IMR-90 (cell line): ENCODE measurements at regions not wholly inside any gene's neighbourhood (a gene's known extent, or its start where the extent isn't known, plus 50 kb on each side); places are given as distances from the start of the nearest gene placed in this dataset.

Experiments used
- ATAC-seq: fragments of 200-7000 bp; cut with Tn5 transposase; 2 replicates; pipeline ENCODE4 v1.9.1; 2020; ENCODE audit warnings: low read depth, mild to moderate bottlenecking, moderate library complexity
- BruUV-seq: library from RNA; stranded (reverse); fragments of 400-500 nt; replicated peaks from 2 replicates; lab custom pipeline; 2021; lab: Mats Ljungman, UMichigan
- CTCF ChIA-PET: fragments of 300-600 bp; formaldehyde crosslinking; extraction: SDS; loops from one replicate; lab custom pipeline; 2021; ENCODE audit warnings: antibody characterized with exemption; lab: Yijun Ruan, JAX
- POLR2A ChIA-PET: fragments of 300-600 bp; sonication (Branson Sonifier 250); formaldehyde crosslinking; loops from one replicate; lab custom pipeline; 2022; ENCODE audit warnings: antibody characterized with exemption; ENCODE audit not compliant: unreplicated experiment; lab: Charles Lee
- DNase-seq: peaks from one replicate; pipeline ENCODE4 v3.0.0; 2013
- H2AFZ ChIP-seq: replicated peaks from 2 replicates; pipeline ENCODE3; 2013; ENCODE audit warnings: low read length, mild to moderate bottlenecking; ENCODE audit not compliant: poor library complexity
- H2AK5ac ChIP-seq: 2 replicates; pipeline ENCODE4 v1.6.1; 2013; ENCODE audit warnings: low read depth, low read length, inconsistent platforms
- H2AK9ac ChIP-seq: replicated peaks from 2 replicates; pipeline ENCODE3; 2013; ENCODE audit warnings: mild to moderate bottlenecking, low read depth, low read length, moderate library complexity; ENCODE audit not compliant: poor library complexity
- H2BK120ac ChIP-seq: 2 replicates; pipeline ENCODE4 v1.6.1; 2013; ENCODE audit warnings: low read depth, low read length, inconsistent platforms
- H2BK15ac ChIP-seq: 3 replicates; pipeline ENCODE4 v1.6.1; 2013; ENCODE audit warnings: low read depth, low read length, inconsistent platforms
- H2BK20ac ChIP-seq: 2 replicates; pipeline ENCODE4 v1.6.1; 2013; ENCODE audit warnings: low read depth, mild to moderate bottlenecking, inconsistent platforms, low read length, moderate library complexity
- H2BK5ac ChIP-seq: 2 replicates; pipeline ENCODE4 v1.6.1; 2013; ENCODE audit warnings: mild to moderate bottlenecking, low read depth, low read length, inconsistent platforms; ENCODE audit not compliant: poor library complexity, severe bottlenecking
- H3K14ac ChIP-seq: replicated peaks from 2 replicates; pipeline ENCODE4 v1.6.1; 2013; ENCODE audit warnings: low read depth, low read length, inconsistent platforms
- H3K18ac ChIP-seq: 2 replicates; pipeline ENCODE4 v1.6.1; 2013; ENCODE audit warnings: low read depth, low read length, control low read depth
- H3K23ac ChIP-seq: 2 replicates; pipeline ENCODE4 v1.6.1; 2013; ENCODE audit warnings: low read depth, low read length, inconsistent platforms
- H3K27ac ChIP-seq: 2 replicates; pipeline ENCODE4 v1.5.1; 2013; ENCODE audit warnings: mild to moderate bottlenecking, control low read depth, low read length; ENCODE audit not compliant: insufficient read depth
- H3K27me3 ChIP-seq: 2 replicates; pipeline ENCODE4 v1.6.1; 2013; ENCODE audit warnings: low read length; ENCODE audit not compliant: control insufficient read depth, insufficient read depth
- H3K36me3 ChIP-seq: 2 replicates; pipeline ENCODE4 v1.6.1; 2013; ENCODE audit warnings: low read length, mixed read lengths; ENCODE audit not compliant: control insufficient read depth, insufficient read depth
- H3K4ac ChIP-seq: 2 replicates; pipeline ENCODE4 v1.6.1; 2013; ENCODE audit warnings: low read depth, low read length, inconsistent platforms
- H3K4me1 ChIP-seq: 2 replicates; pipeline ENCODE4 v1.6.1; 2013; ENCODE audit warnings: low read length, mixed read lengths; ENCODE audit not compliant: control insufficient read depth, insufficient read depth
- H3K4me2 ChIP-seq: 2 replicates; pipeline ENCODE4 v1.6.1; 2013; ENCODE audit warnings: low read depth, mild to moderate bottlenecking, control low read depth, low read length, moderate library complexity
- H3K4me3 ChIP-seq: 2 replicates; pipeline ENCODE4 v1.5.1; 2013; ENCODE audit warnings: low read depth, mild to moderate bottlenecking, control low read depth, low read length, moderate library complexity; ENCODE audit not compliant: insufficient read depth
- H3K56ac ChIP-seq: 2 replicates; pipeline ENCODE4 v1.6.1; 2013; ENCODE audit warnings: low read length, inconsistent platforms; ENCODE audit not compliant: insufficient read depth; ENCODE audit errors: extremely low read depth
- H3K79me1 ChIP-seq, 2 experiments: 2 replicates each; pipeline ENCODE4 v1.6.1; 2013; ENCODE audit warnings: low read length in 2 of 2, inconsistent platforms in 1 of 2, low read depth in 1 of 2
- H3K9ac ChIP-seq: 2 replicates; pipeline ENCODE4 v1.6.1; 2013; ENCODE audit warnings: low read depth, low read length, control low read depth
- H3K9me1 ChIP-seq: 2 replicates; pipeline ENCODE4 v1.6.1; 2013; ENCODE audit warnings: low read length, inconsistent platforms; ENCODE audit not compliant: insufficient read depth
- H3K9me3 ChIP-seq: 2 replicates; pipeline ENCODE4 v1.6.1; 2013; ENCODE audit warnings: low read length; ENCODE audit not compliant: control insufficient read depth, insufficient read depth
- H4K20me1 ChIP-seq: 2 replicates; pipeline ENCODE4 v1.6.1; 2013; ENCODE audit warnings: low read length, inconsistent platforms; ENCODE audit not compliant: insufficient read depth
- H4K5ac ChIP-seq: 2 replicates; pipeline ENCODE4 v1.6.1; 2013; ENCODE audit warnings: mild to moderate bottlenecking, low read depth, low read length, control low read depth
- H4K8ac ChIP-seq, 2 experiments: 2 replicates each; pipeline ENCODE4 v1.6.1; 2013; ENCODE audit warnings: low read depth in 2 of 2, low read length in 2 of 2, control low read depth in 1 of 2, inconsistent platforms in 1 of 2
- H4K91ac ChIP-seq: 2 replicates; pipeline ENCODE4 v1.6.1; 2013; ENCODE audit warnings: low read depth, low read length, inconsistent platforms; ENCODE audit not compliant: insufficient read depth
- BHLHE40 ChIP-seq: fragments of 150-350 bp; IDR thresholded peaks from 2 replicates; pipeline ENCODE4 v1.6.1; 2016; ENCODE audit warnings: mild to moderate bottlenecking, low read depth, low read length
- CEBPB ChIP-seq: IDR thresholded peaks from 2 replicates; pipeline ENCODE4 v1.6.1; 2012; ENCODE audit warnings: low read depth, low read length, improper control_type of control experiment
- CHD1 ChIP-seq: IDR thresholded peaks from 2 replicates; pipeline ENCODE4 v1.6.1; 2012; ENCODE audit warnings: low read depth, low read length, improper control_type of control experiment
- ELK1 ChIP-seq: fragments of 150-350 bp; IDR thresholded peaks from 2 replicates; pipeline ENCODE4 v1.6.1; 2016; ENCODE audit warnings: low read depth, mild to moderate bottlenecking, low read length, moderate library complexity, borderline replicate concordance
- FOS ChIP-seq: fragments of 150-350 bp; IDR thresholded peaks from 2 replicates; pipeline ENCODE4 v1.6.1; 2016; ENCODE audit warnings: low read depth, low read length
- MAFK ChIP-seq: IDR thresholded peaks from 2 replicates; pipeline ENCODE4 v1.6.1; 2012; ENCODE audit warnings: low read depth, low read length, improper control_type of control experiment
- MXI1 ChIP-seq: IDR thresholded peaks from 2 replicates; pipeline ENCODE4 v1.6.1; 2012; ENCODE audit warnings: low read depth, mild to moderate bottlenecking, low read length, moderate library complexity, borderline replicate concordance
- NFE2L2 ChIP-seq: fragments of 150-350 bp; IDR thresholded peaks from 2 replicates; pipeline ENCODE4 v1.6.1; 2016; ENCODE audit warnings: low read depth, mild to moderate bottlenecking, low read length
- POLR2A ChIP-seq: IDR thresholded peaks from 2 replicates; pipeline ENCODE4 v1.6.1; 2012; ENCODE audit warnings: mild to moderate bottlenecking, low read depth, low read length
- RAD21 ChIP-seq: IDR thresholded peaks from 2 replicates; pipeline ENCODE4 v1.6.1; 2012; ENCODE audit warnings: low read length, improper control_type of control experiment
- RCOR1 ChIP-seq: IDR thresholded peaks from 2 replicates; pipeline ENCODE4 v1.6.1; 2012; ENCODE audit warnings: mild to moderate bottlenecking, low read length, improper control_type of control experiment; ENCODE audit not compliant: insufficient replicate concordance
- RFX5 ChIP-seq: IDR thresholded peaks from 2 replicates; pipeline ENCODE4 v1.8.0; 2012; ENCODE audit warnings: low read depth, mild to moderate bottlenecking, low read length, moderate library complexity
- SMC3 ChIP-seq: fragments of 150-350 bp; IDR thresholded peaks from 2 replicates; pipeline ENCODE4 v1.6.1; 2016; ENCODE audit warnings: low read depth, mild to moderate bottlenecking, antibody characterized with exemption, low read length, moderate library complexity
- dilution Hi-C: fragments of 300-500 bp; cut with HindIII; formaldehyde crosslinking; loops from one replicate; pipeline ENCODE4 v1.14.3; 2018; ENCODE audit warnings: low sequenced_read_pairs; ENCODE audit not compliant: unreplicated experiment
- in situ Hi-C: fragments of 300-500 bp; cut with MboI; formaldehyde crosslinking; loops from 3 replicates; pipeline ENCODE4 v1.14.3; 2019; ENCODE audit warnings: low sequenced_read_pairs, inconsistent platforms, mixed read lengths
- intact Hi-C: fragments of 100-400 bp; cut with micrococcal nuclease; formaldehyde crosslinking; loops from 2 replicates; pipeline ENCODE4 v1.10.0; 2022
- TF ChIP-seq, protein P1 (sequence below): fragments of 150-350 bp; IDR thresholded peaks from 2 replicates; pipeline ENCODE4 v1.6.1; 2017; ENCODE audit warnings: mild to moderate bottlenecking, antibody characterized with exemption, low read length, low read depth
- TF ChIP-seq, protein P2 (sequence below): conservative IDR thresholded peaks from 2 replicates; pipeline ENCODE4 v1.5.1; 2012; ENCODE audit warnings: mild to moderate bottlenecking, low read depth, low read length, improper control_type of control experiment

GRCh38 chr2:143840601-143841000, 679.3 kb downstream of the ZEB2 start:
- H3K4me2 ChIP-seq, result no peak overlapping the region
- H2AK9ac ChIP-seq, result no peak overlapping the region
- BruUV-seq, result no TSS peak
- H4K20me1 ChIP-seq, result no peaks in the 10 kb centered on the region
- in situ Hi-C loops (no loop called here), dilution Hi-C loops (no loop called here), intact Hi-C loops (no loop called here)
- no peaks in the 10 kb centered on the region for H3K4me1 ChIP-seq
- DNase-seq (no peak), ATAC-seq (no peak)
- no peak overlapping the region for H3K27ac ChIP-seq
- no peak overlapping the region for H2AFZ ChIP-seq
- no peaks in the 10 kb centered on the region; the same call in none of the 2 replicates for H3K9me3 ChIP-seq
- H3K56ac ChIP-seq, result no peak overlapping the region
- H2BK120ac ChIP-seq, result no peak overlapping the region
- no peak overlapping the region for H3K18ac ChIP-seq
- no peaks in the 10 kb centered on the region for H3K9me1 ChIP-seq
- H2BK5ac ChIP-seq, result no peak overlapping the region
- TF ChIP-seq CHD1, result no peak
- no peak for TF ChIP-seq NFE2L2
- TF ChIP-seq BHLHE40, result no peak
- no peak for TF ChIP-seq CEBPB
- no peak for TF ChIP-seq SMC3
- TF ChIP-seq RFX5, result no peak
- TF ChIP-seq, protein P1, sequence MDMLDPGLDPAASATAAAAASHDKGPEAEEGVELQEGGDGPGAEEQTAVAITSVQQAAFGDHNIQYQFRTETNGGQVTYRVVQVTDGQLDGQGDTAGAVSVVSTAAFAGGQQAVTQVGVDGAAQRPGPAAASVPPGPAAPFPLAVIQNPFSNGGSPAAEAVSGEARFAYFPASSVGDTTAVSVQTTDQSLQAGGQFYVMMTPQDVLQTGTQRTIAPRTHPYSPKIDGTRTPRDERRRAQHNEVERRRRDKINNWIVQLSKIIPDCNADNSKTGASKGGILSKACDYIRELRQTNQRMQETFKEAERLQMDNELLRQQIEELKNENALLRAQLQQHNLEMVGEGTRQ, result no peak
- TF ChIP-seq MXI1, result no peak
- TF ChIP-seq POLR2A, result no peak
- no peak for TF ChIP-seq FOS
- no peak for TF ChIP-seq RCOR1
- TF ChIP-seq, protein P2, sequence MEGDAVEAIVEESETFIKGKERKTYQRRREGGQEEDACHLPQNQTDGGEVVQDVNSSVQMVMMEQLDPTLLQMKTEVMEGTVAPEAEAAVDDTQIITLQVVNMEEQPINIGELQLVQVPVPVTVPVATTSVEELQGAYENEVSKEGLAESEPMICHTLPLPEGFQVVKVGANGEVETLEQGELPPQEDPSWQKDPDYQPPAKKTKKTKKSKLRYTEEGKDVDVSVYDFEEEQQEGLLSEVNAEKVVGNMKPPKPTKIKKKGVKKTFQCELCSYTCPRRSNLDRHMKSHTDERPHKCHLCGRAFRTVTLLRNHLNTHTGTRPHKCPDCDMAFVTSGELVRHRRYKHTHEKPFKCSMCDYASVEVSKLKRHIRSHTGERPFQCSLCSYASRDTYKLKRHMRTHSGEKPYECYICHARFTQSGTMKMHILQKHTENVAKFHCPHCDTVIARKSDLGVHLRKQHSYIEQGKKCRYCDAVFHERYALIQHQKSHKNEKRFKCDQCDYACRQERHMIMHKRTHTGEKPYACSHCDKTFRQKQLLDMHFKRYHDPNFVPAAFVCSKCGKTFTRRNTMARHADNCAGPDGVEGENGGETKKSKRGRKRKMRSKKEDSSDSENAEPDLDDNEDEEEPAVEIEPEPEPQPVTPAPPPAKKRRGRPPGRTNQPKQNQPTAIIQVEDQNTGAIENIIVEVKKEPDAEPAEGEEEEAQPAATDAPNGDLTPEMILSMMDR, result no peak
- no peak for TF ChIP-seq MAFK
- TF ChIP-seq RAD21, result no peak
- TF ChIP-seq ELK1, result no peak
- H4K91ac ChIP-seq, result no peak overlapping the region
- no peak overlapping the region for H4K5ac ChIP-seq
- H3K23ac ChIP-seq, result no peak overlapping the region
- H3K36me3 ChIP-seq, result no peaks in the 10 kb centered on the region
- no peak overlapping the region for H3K4me3 ChIP-seq
- H2BK15ac ChIP-seq, result no peak overlapping the region
- CTCF ChIA-PET, result interaction anchor here (0.6 kb wide), 1 partner anchor 252 kb away, joined by 3 read pairs; no protein-coding TSS in a partner anchor
- POLR2A ChIA-PET, result no interaction called here
- H2AK5ac ChIP-seq, result no peak overlapping the region
- H3K79me1 ChIP-seq, result no peaks in the 10 kb centered on the region
- H3K27me3 ChIP-seq, result no peaks in the 10 kb centered on the region
- H3K4ac ChIP-seq, result no peak overlapping the region
- H4K8ac ChIP-seq, result no peak overlapping the region
- H2BK20ac ChIP-seq, result no peak overlapping the region
- no peak overlapping the region for H3K14ac ChIP-seq
- no peak overlapping the region for H3K9ac ChIP-seq
